ENCODE measurements at regions not wholly inside any gene's neighbourhood (a gene's known extent, or its start where the extent isn't known, plus 50 kb on each side); places are given as distances from the start of the nearest gene placed in this dataset.
"Not testable (repeated sequence)": the region's sequence is repeated elsewhere in the genome, so short reads cannot be mapped to it uniquely, and the experiment has no call there.

DNA sequence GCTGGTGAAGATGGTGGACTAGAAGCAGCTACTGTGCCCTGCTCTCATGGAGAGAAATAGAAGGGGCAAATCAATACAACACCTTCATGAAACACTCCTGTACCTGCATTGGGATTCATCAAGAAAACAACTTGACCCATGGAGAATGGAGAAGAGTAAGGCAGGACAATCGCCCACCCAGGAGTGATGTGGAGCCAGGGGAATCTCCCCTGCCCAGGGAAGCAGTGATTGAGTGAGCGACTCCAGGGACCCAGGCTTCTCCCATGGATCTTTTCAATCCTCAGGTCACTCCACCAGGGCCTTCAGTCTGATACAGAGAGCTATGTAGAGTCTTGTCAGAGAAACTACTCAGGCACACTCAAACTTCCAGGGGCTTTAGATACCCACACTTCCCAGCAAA lies 161.9 kb upstream of the DYRK2 start:
- peaks cover 6% of the 10 kb centered on the region for H3K27me3 Mint-ChIP-seq (ENCODE audit: insufficient read depth)
- Histone ChIP-seq H3K4me1 (ENCODE audit: control insufficient read depth, insufficient read depth, low read length) (no peaks in the 10 kb centered on the region), H3K9ac (ENCODE audit: extremely low read depth, low read length, poor library complexity, severe bottlenecking) (no peak overlapping the region), H3K27me3 (ENCODE audit: control insufficient read depth, insufficient read depth, low read length, poor library complexity, severe bottlenecking) (no peaks in the 10 kb centered on the region), H3K27ac (ENCODE audit: low read depth, low read length) (no peak overlapping the region), H3K9me3 (ENCODE audit: control insufficient read depth, low read length) (peaks cover 16% of the 10 kb centered on the region), H3K4me3 (ENCODE audit: low read length) (no peak overlapping the region), H3K36me3 (ENCODE audit: control insufficient read depth, insufficient read depth, low read length) (no peaks in the 10 kb centered on the region)
- 92 to 100% methylated on average over 2 of the region's 2 CpGs for WGBS, 2 experiments (ENCODE audit: insufficient coverage in 1 of 2, insufficient read length in 1 of 2)
- no peak overlapping the region for H3K4me3 Mint-ChIP-seq
- H3K27ac Mint-ChIP-seq: no peak overlapping the region
- no peak for DNase-seq
- TF ChIP-seq, protein P1, sequence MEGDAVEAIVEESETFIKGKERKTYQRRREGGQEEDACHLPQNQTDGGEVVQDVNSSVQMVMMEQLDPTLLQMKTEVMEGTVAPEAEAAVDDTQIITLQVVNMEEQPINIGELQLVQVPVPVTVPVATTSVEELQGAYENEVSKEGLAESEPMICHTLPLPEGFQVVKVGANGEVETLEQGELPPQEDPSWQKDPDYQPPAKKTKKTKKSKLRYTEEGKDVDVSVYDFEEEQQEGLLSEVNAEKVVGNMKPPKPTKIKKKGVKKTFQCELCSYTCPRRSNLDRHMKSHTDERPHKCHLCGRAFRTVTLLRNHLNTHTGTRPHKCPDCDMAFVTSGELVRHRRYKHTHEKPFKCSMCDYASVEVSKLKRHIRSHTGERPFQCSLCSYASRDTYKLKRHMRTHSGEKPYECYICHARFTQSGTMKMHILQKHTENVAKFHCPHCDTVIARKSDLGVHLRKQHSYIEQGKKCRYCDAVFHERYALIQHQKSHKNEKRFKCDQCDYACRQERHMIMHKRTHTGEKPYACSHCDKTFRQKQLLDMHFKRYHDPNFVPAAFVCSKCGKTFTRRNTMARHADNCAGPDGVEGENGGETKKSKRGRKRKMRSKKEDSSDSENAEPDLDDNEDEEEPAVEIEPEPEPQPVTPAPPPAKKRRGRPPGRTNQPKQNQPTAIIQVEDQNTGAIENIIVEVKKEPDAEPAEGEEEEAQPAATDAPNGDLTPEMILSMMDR (conservative IDR thresholded peaks at IDR 0.05): no peak
- peaks cover 6% of the 10 kb centered on the region for H3K36me3 Mint-ChIP-seq (ENCODE audit: low read depth)
- H3K9me3 Mint-ChIP-seq: peaks cover 40% of the 10 kb centered on the region
- no peaks in the 10 kb centered on the region for H3K4me1 Mint-ChIP-seq

GRCh38 chr12:67488349-67488748 lies 160.2 kb upstream of the DYRK2 start:
- H3K27me3 Mint-ChIP-seq (ENCODE audit: insufficient read depth); H3K36me3 Mint-ChIP-seq (ENCODE audit: low read depth); H3K27me3 ChIP-seq (ENCODE audit: control insufficient read depth, insufficient read depth, low read length, poor library complexity, severe bottlenecking); H3K4me1 ChIP-seq (ENCODE audit: control insufficient read depth, insufficient read depth, low read length); H3K4me1 Mint-ChIP-seq; H3K4me3 Mint-ChIP-seq; DNase-seq; H3K27ac Mint-ChIP-seq; H3K9ac ChIP-seq (ENCODE audit: extremely low read depth, low read length, poor library complexity, severe bottlenecking); H3K36me3 ChIP-seq (ENCODE audit: control insufficient read depth, insufficient read depth, low read length); H3K4me3 ChIP-seq (ENCODE audit: low read length); H3K27ac ChIP-seq (ENCODE audit: low read depth, low read length): not testable (repeated sequence)
- H3K9me3 ChIP-seq (ENCODE audit: control insufficient read depth, low read length): peaks cover 16% of the 10 kb centered on the region
- 89 to 91% methylated on average over 3 to 4 of the region's 4 CpGs for WGBS, 2 experiments (ENCODE audit: insufficient coverage in 1 of 2, insufficient read length in 1 of 2)
- H3K9me3 Mint-ChIP-seq: peaks cover 48% of the 10 kb centered on the region

- Mint-ChIP-seq H3K9me3 (peaks cover 48% of the 10 kb centered on the region), H3K4me1 (no peaks in the 10 kb centered on the region), H3K27ac (no peak overlapping the region), H3K4me3 (no peak overlapping the region), H3K36me3 (ENCODE audit: low read depth) (peaks cover 6% of the 10 kb centered on the region), H3K27me3 (ENCODE audit: insufficient read depth) (peaks cover 6% of the 10 kb centered on the region)
- no peak for DNase-seq
- Histone ChIP-seq H3K36me3 (ENCODE audit: control insufficient read depth, insufficient read depth, low read length) (no peaks in the 10 kb centered on the region), H3K4me1 (ENCODE audit: control insufficient read depth, insufficient read depth, low read length) (no peaks in the 10 kb centered on the region), H3K9me3 (ENCODE audit: control insufficient read depth, low read length) (peaks cover 16% of the 10 kb centered on the region), H3K9ac (ENCODE audit: extremely low read depth, low read length, poor library complexity, severe bottlenecking) (no peak overlapping the region), H3K4me3 (ENCODE audit: low read length) (no peak overlapping the region), H3K27me3 (ENCODE audit: control insufficient read depth, insufficient read depth, low read length, poor library complexity, severe bottlenecking) (no peaks in the 10 kb centered on the region), H3K27ac (ENCODE audit: low read depth, low read length) (no peak overlapping the region)
- WGBS, 2 experiments (ENCODE audit: insufficient coverage in 1 of 2, insufficient read length in 1 of 2): 89 to 91% methylated on average over 3 of the region's 3 CpGs
- TF ChIP-seq, protein P1 (conservative IDR thresholded peaks at IDR 0.05): no peak
These were observed 159.5 kb upstream of the DYRK2 start for GRCh38 chr12:67489007-67489406.

DNA sequence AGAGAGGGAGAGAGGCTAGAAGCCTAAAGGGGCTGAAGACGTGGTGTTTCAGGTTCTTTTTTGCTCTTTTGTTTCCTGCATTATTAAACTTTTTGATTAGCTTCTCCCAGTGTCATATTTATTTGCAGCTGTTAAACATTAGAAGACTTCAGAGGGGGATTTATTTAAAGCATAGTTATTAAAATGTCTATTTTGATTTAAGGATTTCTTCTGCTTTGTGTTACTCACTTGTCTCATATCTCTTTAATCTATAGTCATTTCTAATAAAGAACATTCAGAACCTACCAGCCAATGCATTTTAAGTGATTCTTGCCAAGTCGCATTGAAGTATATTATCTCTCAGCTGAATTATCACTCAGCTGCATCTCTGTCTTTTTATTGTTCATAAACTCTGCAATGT lies 152.0 kb upstream of the DYRK2 start:
- Mint-ChIP-seq H3K27me3 (ENCODE audit: insufficient read depth) (no peaks in the 10 kb centered on the region), H3K27ac (no peak overlapping the region), H3K36me3 (ENCODE audit: low read depth) (no peaks in the 10 kb centered on the region), H3K4me1 (no peaks in the 10 kb centered on the region), H3K4me3 (no peak overlapping the region), H3K9me3 (peaks cover 8% of the 10 kb centered on the region)
- no peaks in the 10 kb centered on the region for H3K27me3 ChIP-seq (ENCODE audit: control insufficient read depth, insufficient read depth, low read length, poor library complexity, severe bottlenecking)
- H3K4me3 ChIP-seq (ENCODE audit: low read length): no peak overlapping the region
- H3K36me3 ChIP-seq (ENCODE audit: control insufficient read depth, insufficient read depth, low read length): no peaks in the 10 kb centered on the region
- no peak overlapping the region for H3K27ac ChIP-seq (ENCODE audit: low read depth, low read length)
- no peaks in the 10 kb centered on the region for H3K4me1 ChIP-seq (ENCODE audit: control insufficient read depth, insufficient read depth, low read length)
- H3K9me3 ChIP-seq (ENCODE audit: control insufficient read depth, low read length): no peaks in the 10 kb centered on the region
- WGBS, 2 experiments (ENCODE audit: insufficient coverage in 1 of 2, insufficient read length in 1 of 2): 88 to 93% methylated on average over 1 to 2 of the region's 2 CpGs
- no peak overlapping the region for H3K9ac ChIP-seq (ENCODE audit: extremely low read depth, low read length, poor library complexity, severe bottlenecking)
- TF ChIP-seq, protein P1 (conservative IDR thresholded peaks at IDR 0.05): no peak
- DNase-seq: no peak

All from endodermal cell (in vitro differentiated cells).